HG02759 (cell line): ENCODE measurements at regions not wholly inside any gene's neighbourhood (a gene's known extent, or its start where the extent isn't known, plus 50 kb on each side); places are given as distances from the start of the nearest gene placed in this dataset.
"Not testable (repeated sequence)": the region's sequence is repeated elsewhere in the genome, so short reads cannot be mapped to it uniquely, and the experiment has no call there.

Experiments
- ATAC-seq: cut with Tn5 transposase; IDR thresholded peaks from one replicate; pipeline ENCODE4 v1.9.1; 2021; ENCODE audit warnings: mild to moderate bottlenecking, moderate library complexity; ENCODE audit not compliant: unreplicated experiment

GRCh38 chr12:58678753-58679152 is 241.6 kb downstream of the LRIG3 start:
- ATAC-seq: no peak

DNA sequence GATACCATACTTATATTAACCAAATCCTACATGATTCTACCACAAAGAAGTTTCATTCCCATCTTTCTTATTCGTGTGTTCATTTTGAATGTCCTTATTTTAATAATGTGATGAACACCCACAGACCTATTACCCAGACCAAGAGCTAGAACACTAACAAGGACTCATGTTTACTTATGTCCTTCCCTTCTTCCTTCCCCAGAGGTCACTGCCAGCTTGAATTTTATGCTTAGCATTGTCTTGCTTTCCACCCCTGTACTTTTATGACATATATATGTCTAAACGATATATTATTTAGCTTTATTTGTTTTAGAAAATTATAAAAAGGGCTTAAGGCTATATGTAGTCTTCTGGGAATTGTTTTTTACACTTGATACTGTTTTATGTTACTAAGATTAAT is 238.6 kb downstream of the LRIG3 start:
- ATAC-seq: no peak

- no peak for ATAC-seq
These were observed 225.0 kb downstream of the LRIG3 start for GRCh38 chr12:58695263-58695662.

- no peak for ATAC-seq
These were observed 218.8 kb downstream of the LRIG3 start for GRCh38 chr12:58701536-58701935.

GRCh38 chr12:58703866-58704265 is 216.4 kb downstream of the LRIG3 start:
- no peak for ATAC-seq

DNA sequence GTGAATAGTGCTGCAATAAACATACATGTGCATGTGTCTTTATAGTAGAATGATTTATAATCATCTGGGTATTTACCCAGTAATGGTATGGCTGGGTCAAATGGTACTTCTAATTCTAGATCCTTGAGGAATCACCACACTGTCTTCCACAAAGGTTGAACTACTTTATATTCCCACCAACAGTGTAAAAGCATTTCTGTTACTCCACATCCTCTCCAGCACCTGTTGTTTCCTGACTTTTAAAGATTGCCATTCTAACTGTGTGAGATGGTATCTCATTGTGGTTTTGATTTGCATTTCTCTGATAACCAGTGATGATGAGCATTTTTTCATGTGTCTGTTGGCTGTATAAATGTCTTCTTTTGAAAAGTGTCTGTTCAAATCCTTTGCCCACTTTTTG is 215.5 kb downstream of the LRIG3 start:
- not testable (repeated sequence) for ATAC-seq

- no peak for ATAC-seq
These were observed 209.4 kb downstream of the LRIG3 start for GRCh38 chr12:58710901-58711300.

DNA sequence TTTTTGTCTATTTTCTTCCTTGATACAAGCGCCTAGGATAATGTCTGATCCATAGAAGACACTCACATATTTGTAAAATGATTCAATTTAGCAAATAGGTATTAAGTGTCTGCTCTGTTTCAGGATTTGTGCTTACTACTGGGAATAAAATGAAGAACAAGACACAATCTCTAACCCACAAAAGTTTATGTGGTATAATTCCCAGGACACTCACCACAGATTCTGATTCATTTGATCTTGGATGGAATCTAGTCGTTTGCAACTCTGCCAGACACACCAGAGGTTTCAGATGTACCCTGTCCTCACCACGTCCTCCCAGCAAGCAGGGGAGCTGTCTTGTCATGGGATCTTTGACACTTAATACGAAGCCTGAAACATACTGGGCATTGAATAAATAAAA is 208.3 kb downstream of the LRIG3 start:
- no peak for ATAC-seq

DNA sequence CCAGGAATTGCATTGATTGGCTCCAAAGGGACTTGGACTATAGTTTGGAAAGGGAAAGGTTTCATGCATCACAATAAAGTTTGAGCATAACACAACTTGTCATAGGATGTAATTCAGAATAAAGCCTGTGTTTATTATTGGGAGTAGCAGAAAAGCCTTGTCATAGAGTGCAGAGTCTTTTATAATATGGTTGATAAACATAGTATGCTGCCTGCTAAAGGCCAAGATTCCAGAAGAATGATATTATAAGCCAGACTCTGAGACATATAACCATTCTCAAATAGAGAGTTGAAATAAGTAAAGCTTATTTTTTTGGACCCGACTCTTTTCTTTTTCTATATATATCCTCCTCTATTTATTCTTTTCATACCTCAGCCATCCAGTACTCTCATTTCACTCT is 207.3 kb downstream of the LRIG3 start:
- ATAC-seq: no peak

DNA sequence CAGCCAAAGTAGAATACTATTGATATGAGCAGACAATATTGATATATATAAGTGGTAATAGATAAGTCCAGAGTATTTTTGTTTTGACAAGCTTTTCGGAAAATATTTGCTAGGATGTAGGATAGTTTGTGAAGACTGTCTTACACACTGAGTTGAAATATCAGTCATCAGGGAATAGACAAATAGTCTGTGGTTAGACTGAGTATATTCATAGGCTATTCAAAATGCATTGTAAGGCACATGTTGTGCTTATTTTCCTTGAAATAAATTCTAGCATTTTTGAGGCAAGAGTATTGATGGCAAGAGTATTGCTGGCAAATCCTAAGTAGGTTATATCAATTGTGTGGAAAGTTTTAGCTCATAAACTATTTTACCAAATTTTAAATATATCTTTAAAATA is 201.1 kb downstream of the LRIG3 start:
- ATAC-seq: no peak

DNA sequence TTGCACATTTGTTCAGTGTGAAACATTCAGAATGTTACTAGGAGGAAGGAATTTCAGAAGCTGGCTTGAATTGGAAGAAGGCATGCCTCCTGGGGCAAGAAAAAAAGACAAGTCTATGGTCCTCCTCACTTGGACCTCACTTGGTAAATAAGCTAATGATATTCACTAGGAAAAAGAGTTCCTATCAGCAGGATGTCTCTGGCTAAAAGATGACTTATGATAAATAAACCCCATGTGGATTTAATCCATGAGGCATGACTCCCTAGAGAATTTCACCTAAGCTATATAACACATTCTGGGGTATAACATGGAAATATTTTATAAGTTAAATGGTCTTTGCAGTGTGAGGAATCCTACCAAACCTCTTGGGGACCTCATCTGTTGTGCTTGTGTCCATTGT is 199.9 kb downstream of the LRIG3 start:
- ATAC-seq: no peak

DNA sequence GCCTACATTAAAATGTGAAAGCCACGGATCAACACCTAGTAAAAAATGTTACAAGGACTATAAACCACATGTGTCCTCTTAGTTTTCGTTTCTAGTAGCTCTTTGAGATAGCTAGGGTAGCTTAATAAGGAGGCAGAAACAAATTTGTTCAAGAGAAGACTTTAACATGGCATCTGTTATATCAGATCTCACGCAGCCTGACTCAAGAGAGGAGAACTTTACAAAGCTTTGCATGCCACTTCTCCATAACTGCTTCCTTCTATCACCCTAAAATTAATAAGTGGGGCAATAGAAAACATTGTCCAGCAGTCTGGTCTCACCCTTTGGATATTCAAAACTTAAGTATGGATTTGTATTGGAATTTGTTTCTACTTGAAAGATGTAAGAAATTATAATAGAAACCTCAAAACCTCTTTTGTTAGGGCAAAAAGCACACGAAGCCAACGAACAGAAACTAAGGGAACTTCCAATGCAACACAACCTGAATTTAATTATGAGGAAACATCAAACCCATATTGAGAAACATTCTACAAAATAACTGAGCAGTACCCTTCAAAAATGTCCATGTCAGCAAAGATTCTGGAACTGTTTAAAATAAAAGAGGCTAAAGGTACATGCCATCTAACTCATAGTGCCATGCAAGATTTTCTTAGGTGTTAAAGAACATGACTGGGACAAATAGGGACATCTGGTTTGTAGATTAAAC is 194.8 kb downstream of the LRIG3 start:
- ATAC-seq: no peak

DNA sequence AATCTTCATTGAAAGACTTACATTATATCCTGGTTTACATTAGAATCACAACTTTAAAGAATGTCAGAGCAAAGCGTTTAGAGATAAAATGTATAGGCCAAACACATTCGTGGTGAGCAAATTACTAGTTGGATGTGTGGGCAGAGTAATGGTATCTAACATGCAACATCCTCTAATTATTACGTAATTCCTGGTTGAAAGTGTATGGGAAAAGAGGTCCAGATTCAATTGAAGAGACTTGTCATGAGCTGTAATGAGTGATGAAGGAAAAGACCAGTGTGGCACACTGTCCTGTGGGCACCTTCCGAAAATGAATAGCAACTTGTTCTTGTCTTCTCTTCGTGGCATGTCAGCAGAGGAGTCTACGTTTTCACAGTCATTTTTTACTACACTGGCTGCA is 192.8 kb downstream of the LRIG3 start:
- ATAC-seq: no peak

DNA sequence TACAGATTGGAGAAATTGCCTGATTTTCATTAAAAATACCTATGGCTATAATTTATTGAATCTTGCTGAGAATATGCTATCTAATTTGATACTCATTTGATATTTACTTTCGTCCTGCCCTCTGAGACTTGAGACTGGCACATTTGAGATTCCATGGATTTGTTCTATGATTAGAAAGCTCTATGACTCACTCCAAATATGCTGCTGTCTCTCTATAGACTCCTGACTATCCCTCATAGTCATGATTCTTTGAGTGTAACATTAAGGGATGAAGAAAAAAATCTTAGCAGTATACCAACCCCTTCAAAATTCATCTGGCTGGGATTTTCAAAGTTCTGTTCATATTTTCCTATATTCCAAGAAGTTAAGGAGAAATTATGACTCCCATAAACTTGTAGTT is 191.9 kb downstream of the LRIG3 start:
- no peak for ATAC-seq

- no peak for ATAC-seq
These were observed 189.2 kb downstream of the LRIG3 start for GRCh38 chr12:58731096-58731495.

GRCh38 chr12:58732894-58733293 is 187.4 kb downstream of the LRIG3 start:
- no peak for ATAC-seq

GRCh38 chr12:58741226-58741625 is 179.1 kb downstream of the LRIG3 start:
- ATAC-seq: no peak

DNA sequence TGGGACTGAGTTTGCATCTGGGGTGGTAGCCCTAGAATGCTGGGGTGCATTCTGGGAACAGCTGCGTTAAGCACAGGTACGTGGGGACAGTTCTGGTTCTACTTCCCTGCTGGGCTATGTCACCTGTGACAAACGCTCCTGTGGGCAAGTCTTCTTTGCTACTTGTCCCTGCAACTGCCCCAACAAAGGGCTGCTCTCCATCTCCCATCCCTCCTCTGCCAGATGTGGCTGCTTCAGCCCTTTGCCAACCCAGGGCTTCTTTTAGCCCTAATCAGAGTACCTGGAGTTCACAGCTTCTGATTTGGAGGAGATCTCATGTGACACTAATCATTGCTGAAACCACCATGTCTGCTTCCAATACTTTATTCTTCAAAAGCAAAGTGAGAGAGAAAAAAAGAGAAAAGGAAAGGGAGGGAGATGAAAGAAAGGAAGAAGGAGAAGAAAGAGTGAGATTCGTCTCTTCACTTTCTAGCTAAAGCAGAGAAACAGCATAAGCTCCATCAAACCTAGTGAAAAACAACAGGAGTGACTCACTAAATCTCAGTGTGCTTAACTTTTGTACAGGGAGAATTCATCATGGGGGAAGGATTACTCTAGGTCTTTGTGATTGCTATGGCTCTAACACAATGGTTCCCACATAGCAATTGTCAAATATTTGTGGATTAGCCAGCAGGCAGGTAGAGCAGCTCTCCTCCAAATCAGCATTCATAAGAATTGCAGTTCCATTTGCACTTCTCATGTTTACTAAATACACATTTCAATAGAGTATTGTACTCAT is 174.8 kb downstream of the LRIG3 start:
- ATAC-seq: no peak

DNA sequence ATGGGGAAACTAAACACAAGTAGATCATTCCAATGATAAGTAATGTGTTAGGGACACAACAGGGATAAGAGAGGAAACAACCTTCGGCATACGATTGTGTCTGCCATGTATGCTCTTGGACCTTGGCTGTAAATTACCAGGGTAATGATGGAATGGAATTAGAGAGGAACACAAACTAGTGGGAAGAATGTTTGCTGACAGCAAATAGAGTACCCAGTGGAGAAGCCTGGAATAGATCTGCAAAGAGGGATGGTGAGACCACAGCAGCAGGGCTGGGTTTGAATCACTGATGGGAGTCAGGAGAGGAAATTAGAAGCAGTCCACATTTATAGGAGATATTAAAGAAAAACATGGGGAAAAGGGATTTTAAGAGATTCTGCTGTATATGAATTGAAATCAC is 172.8 kb downstream of the LRIG3 start:
- ATAC-seq: no peak

GRCh38 chr12:58750484-58750883 is 169.8 kb downstream of the LRIG3 start:
- no peak for ATAC-seq

DNA sequence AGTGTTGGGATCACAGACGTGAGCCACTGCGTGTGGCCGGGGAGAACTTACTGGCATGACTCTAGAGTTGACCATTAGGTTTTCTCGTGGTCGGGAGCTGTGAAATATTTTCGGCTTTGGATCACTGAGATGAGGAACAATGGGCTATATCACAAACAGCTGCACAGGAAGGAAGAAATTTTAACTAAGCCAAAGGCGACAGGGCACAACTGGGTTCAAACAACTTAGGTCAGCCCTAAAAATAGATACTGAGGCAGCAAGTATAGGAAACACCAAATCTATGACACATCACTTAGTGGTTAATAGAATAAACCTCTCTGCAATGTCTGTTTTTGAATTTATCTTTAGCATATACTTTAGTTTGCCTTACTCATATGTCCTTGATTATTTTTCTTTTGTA is 162.9 kb downstream of the LRIG3 start:
- no peak for ATAC-seq

DNA sequence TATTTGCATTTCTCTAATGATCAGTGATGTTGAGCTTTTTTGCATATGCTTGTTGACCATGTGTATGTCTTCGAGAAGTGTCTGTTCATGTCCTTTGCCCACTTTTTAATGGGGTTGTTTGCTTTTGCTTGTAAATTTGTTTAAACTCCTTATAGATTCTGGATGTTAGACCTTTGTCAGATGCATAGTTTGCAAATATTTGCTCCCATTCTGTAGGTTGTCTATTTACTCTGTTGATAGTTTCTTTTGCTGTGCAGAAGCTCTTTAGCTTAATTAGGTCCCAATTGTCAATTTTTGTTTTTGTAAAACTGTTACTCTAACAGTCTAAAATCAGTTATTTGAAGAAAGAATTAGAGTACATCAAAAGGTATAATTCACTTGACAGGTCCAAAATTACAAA is 160.6 kb downstream of the LRIG3 start:
- ATAC-seq: not testable (repeated sequence)

- ATAC-seq: no peak
These were observed 159.0 kb downstream of the LRIG3 start for GRCh38 chr12:58761308-58761707.
